GM10266 (cell line): ENCODE measurements at regions not wholly inside any gene's neighbourhood (a gene's known extent, or its start where the extent isn't known, plus 50 kb on each side); places are given as distances from the start of the nearest gene placed in this dataset.

Experiments
- DNase-seq: peaks from one replicate; pipeline ENCODE4 v3.0.0; 2012; ENCODE audit errors: extremely low spot score
- TF ChIP-seq, protein P1 (sequence below): IDR thresholded peaks from 2 replicates; pipeline ENCODE4 v1.5.1; 2012; ENCODE audit warnings: mild to moderate bottlenecking, low read depth; ENCODE audit not compliant: control insufficient read depth, insufficient read depth; ENCODE audit errors: missing control alignments

- TF ChIP-seq, protein P1, sequence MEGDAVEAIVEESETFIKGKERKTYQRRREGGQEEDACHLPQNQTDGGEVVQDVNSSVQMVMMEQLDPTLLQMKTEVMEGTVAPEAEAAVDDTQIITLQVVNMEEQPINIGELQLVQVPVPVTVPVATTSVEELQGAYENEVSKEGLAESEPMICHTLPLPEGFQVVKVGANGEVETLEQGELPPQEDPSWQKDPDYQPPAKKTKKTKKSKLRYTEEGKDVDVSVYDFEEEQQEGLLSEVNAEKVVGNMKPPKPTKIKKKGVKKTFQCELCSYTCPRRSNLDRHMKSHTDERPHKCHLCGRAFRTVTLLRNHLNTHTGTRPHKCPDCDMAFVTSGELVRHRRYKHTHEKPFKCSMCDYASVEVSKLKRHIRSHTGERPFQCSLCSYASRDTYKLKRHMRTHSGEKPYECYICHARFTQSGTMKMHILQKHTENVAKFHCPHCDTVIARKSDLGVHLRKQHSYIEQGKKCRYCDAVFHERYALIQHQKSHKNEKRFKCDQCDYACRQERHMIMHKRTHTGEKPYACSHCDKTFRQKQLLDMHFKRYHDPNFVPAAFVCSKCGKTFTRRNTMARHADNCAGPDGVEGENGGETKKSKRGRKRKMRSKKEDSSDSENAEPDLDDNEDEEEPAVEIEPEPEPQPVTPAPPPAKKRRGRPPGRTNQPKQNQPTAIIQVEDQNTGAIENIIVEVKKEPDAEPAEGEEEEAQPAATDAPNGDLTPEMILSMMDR: no peak
- DNase-seq: no peak
Observed at GRCh38 chr18:29969876-29970275, 1072.7 kb downstream of the DSC3 start.

- TF ChIP-seq, protein P1: no peak
- DNase-seq: no peak
Observed at GRCh38 chr18:29962579-29962978, 1080.0 kb downstream of the DSC3 start.

GRCh38 chr18:29960539-29960938 is 1082.0 kb downstream of the DSC3 start:
- TF ChIP-seq, protein P1: no peak
- no peak for DNase-seq

- no peak for DNase-seq
- TF ChIP-seq, protein P1: no peak
Observed at GRCh38 chr18:29930231-29930630, 1112.3 kb downstream of the DSC3 start.

GRCh38 chr18:29928081-29928480 is 1114.5 kb downstream of the DSC3 start:
- no peak for DNase-seq
- TF ChIP-seq, protein P1: no peak

- TF ChIP-seq, protein P1: no peak
- no peak for DNase-seq
Observed at GRCh38 chr18:29925566-29925965, 1117.0 kb downstream of the DSC3 start.

- DNase-seq: no peak
Observed at GRCh38 chr18:29912351-29912750, 1130.2 kb downstream of the DSC3 start.

More at GRCh38 chr18:29912351-29912750, 1130.2 kb downstream of the DSC3 start:
- TF ChIP-seq, protein P1: no peak
